ENCODE measurements at regions not wholly inside any gene's neighbourhood (a gene's known extent, or its start where the extent isn't known, plus 50 kb on each side); places are given as distances from the start of the nearest gene placed in this dataset.

DNA sequence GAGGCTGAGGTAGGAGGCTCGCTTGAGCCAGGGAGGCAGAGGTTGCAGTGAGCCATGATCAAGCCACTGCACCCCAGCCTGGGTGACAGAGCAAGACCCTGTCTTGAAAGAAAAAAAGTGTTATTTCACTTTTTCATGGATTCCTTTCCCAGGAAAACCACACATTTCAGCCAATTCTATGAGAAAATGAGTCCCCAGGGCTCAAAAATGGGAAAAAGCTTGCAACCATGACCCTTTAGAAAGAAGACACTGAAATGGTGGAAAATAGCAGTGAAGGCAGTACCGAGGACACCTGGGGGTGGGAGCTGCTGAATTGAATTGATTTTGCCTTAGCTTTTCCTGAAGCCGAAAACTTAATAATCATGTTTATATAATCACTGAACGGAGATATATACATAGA lies 284.2 kb upstream of the HDAC4 start:
- H3K4me3 Mint-ChIP-seq: no peak overlapping the region
- no peaks in the 10 kb centered on the region for H3K36me3 Mint-ChIP-seq (ENCODE audit: low read depth)

DNA sequence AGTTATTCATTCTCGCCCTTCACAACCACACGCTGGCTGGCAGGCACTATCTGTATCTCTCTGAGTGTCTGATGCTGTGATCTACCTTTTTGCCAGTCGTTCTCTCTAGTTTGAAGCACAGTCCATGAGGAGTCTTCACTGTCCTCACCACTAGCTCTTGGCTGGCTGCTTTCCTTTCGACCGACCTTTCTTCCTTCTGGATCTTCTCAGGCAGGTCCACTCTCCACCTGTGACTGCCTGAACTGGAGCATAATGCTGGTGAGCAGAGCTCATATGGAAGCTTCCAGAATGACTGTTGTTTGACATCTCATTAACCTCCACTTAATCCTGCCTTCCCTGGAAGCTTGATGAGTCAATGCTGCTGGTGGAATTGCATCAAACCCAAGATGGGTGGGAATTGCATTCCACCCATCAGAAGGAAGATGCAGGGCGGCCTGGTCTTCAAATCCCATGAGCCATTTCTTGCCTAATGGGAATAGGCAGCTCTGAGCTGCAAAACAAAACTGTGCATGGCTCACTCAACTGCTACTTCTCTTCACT lies 283.5 kb upstream of the HDAC4 start:
- H3K4me1 Mint-ChIP-seq (ENCODE audit: low read depth): no peaks in the 10 kb centered on the region
- H3K27ac Mint-ChIP-seq: no peak overlapping the region
- H3K9me3 Mint-ChIP-seq: no peaks in the 10 kb centered on the region
- H3K36me3 Mint-ChIP-seq (ENCODE audit: low read depth): no peaks in the 10 kb centered on the region
- H3K4me3 Mint-ChIP-seq: no peak overlapping the region
- H3K27me3 Mint-ChIP-seq: peaks cover 48% of the 10 kb centered on the region
- intact Hi-C loops (cut with micrococcal nuclease): no loop called here

More for the DNA sequence above, 284.2 kb upstream of the HDAC4 start:
- H3K9me3 Mint-ChIP-seq: no peaks in the 10 kb centered on the region
- intact Hi-C loops (cut with micrococcal nuclease): no loop called here
- H3K4me1 Mint-ChIP-seq (ENCODE audit: low read depth): no peaks in the 10 kb centered on the region
- no peak overlapping the region for H3K27ac Mint-ChIP-seq
- peaks cover 48% of the 10 kb centered on the region for H3K27me3 Mint-ChIP-seq

DNA sequence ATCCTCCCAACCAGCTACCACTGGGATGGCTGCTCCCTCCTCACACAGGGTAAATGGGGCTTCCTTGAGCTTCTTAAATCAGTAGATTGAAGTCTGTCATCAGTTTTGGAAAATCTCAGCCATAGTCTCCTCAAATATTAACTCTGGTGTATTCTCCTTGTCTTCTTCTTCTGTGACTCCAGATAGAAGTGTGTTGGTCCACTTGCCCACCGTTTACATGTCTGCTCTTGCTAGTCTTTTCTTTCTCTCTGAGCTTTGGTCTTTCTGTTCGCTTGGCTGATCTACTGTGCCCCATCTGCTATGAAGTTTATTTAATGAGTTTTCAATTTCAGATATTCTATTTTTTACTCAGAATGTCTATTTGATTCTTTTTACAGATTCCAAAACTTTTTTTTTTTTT lies 281.7 kb upstream of the HDAC4 start:
- Mint-ChIP-seq H3K4me1 (ENCODE audit: low read depth) (no peaks in the 10 kb centered on the region), H3K27me3 (peaks cover 48% of the 10 kb centered on the region), H3K4me3 (no peak overlapping the region), H3K36me3 (ENCODE audit: low read depth) (no peaks in the 10 kb centered on the region), H3K27ac (no peak overlapping the region), H3K9me3 (no peaks in the 10 kb centered on the region)
- intact Hi-C loops (cut with micrococcal nuclease): no loop called here

DNA sequence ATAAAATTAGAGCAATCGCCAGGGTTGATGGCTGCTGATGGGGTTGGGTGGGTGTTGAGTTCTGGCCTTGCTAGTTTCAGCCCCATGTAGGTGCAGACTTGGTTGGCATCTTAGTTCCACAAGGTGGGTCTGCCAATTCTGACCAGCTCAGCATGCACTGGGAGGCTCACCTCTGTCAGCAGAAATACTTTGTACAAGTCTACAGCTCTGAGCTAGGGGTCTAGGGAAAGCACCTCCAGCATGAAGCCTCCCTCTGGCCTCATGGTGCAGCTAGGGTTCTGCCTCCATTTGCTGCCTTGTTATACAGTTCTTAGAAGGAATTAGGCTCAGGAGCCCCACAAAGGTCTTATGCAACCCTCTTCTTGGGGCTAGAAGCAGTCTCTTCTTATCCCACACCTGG lies 278.9 kb upstream of the HDAC4 start:
- Mint-ChIP-seq H3K27me3 (peaks cover 40% of the 10 kb centered on the region), H3K27ac (no peak overlapping the region), H3K4me1 (ENCODE audit: low read depth) (peaks cover 5% of the 10 kb centered on the region), H3K9me3 (no peaks in the 10 kb centered on the region), H3K36me3 (ENCODE audit: low read depth) (no peaks in the 10 kb centered on the region), H3K4me3 (no peak overlapping the region)
- intact Hi-C loops (cut with micrococcal nuclease): no loop called here

DNA sequence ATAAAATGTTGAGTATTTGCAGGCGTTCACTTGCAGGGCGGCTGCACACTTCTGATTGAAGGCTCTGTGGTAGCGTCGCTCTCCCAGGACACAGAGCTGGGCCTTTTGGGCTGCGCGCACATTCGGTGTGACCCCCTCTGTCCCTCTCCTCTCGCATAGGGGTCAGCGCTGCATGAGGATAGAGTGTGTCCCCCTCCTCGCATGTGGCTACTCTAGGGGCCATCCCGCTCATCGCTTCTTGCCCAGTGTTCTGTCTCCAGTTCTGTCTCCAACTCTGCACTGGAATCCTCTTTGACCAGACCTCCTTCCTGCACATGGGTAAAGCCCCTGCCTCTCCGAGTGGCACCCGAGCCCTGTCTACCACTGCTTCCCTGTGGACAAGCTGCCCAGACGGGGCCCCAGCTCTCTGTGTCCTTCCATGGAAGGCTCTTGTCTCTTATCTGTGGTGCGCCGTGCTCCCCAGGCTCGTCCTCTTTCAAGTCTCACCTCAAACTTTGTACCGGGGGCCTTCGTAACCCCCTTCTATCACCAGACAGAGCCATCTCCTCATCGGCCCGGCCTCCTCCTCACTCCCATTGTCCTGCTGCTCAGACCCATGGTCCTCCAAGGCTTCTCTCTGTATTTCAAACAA lies 278.0 kb upstream of the HDAC4 start:
- Mint-ChIP-seq H3K4me3 (no peak overlapping the region), H3K27ac (no peak overlapping the region), H3K27me3 (peaks cover 31% of the 10 kb centered on the region), H3K36me3 (ENCODE audit: low read depth) (no peaks in the 10 kb centered on the region), H3K4me1 (ENCODE audit: low read depth) (peaks cover 5% of the 10 kb centered on the region), H3K9me3 (no peaks in the 10 kb centered on the region)
- intact Hi-C loops (cut with micrococcal nuclease): no loop called here

DNA sequence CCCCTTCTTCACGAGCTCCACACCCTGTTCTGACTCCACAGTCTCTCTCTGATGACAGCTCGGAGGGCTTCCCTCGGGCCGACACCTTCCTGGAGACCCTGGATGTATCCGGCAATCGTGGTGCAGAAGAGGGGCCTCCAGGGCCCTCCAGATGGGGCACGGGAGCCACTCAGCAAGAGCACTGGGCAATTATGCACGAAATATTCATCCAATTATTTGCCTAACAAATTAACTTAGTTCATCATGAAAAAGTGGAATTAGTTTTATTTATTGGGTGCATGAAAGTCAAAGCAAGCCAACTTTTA lies 277.3 kb upstream of the HDAC4 start:
- Mint-ChIP-seq H3K9me3 (no peaks in the 10 kb centered on the region), H3K4me1 (ENCODE audit: low read depth) (peaks cover 5% of the 10 kb centered on the region), H3K27me3 (peaks cover 28% of the 10 kb centered on the region), H3K4me3 (no peak overlapping the region), H3K27ac (no peak overlapping the region), H3K36me3 (ENCODE audit: low read depth) (no peaks in the 10 kb centered on the region)
- intact Hi-C loops (cut with micrococcal nuclease): no loop called here

DNA sequence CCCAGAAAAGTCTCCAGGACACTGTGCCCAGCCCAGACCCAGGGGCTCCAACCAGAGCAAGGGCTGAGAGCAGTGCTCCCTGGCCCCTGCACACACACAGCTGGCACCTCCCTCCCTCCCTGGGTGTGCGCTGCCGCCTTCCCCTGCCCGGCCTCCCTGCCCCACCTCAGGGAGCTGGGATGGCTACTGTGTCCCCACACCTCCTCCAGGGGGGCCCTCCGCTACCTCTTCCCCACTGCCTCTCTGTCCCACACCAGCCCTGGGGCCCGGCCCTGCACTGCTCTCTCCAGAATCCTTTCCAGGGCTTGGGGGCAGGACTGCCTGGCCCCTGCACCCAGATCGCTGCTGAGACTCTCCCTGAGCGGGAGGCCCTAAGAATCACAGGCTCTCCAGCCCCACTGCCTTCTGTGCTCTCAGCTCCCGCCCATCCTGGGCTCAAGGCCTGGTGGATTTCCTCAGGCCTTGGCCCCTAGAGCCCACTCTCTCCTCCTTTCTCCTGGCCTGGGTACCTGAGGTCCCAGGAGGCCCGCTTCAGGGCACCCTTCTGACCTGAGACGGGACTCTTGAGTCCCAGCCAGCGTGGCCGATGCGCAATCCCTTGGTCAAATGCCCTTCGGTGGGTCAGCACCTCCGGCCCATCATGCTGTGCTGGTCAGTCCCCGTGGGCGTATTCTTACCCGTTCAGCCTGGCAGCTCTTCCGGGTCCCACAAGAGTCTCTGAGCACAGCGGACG lies 276.8 kb upstream of the HDAC4 start:
- H3K4me3 Mint-ChIP-seq: no peak overlapping the region
- intact Hi-C loops (cut with micrococcal nuclease): no loop called here
- peaks cover 5% of the 10 kb centered on the region for H3K4me1 Mint-ChIP-seq (ENCODE audit: low read depth)
- H3K9me3 Mint-ChIP-seq: no peaks in the 10 kb centered on the region
- H3K36me3 Mint-ChIP-seq (ENCODE audit: low read depth): no peaks in the 10 kb centered on the region
- H3K27me3 Mint-ChIP-seq: peaks cover 23% of the 10 kb centered on the region
- no peak overlapping the region for H3K27ac Mint-ChIP-seq

DNA sequence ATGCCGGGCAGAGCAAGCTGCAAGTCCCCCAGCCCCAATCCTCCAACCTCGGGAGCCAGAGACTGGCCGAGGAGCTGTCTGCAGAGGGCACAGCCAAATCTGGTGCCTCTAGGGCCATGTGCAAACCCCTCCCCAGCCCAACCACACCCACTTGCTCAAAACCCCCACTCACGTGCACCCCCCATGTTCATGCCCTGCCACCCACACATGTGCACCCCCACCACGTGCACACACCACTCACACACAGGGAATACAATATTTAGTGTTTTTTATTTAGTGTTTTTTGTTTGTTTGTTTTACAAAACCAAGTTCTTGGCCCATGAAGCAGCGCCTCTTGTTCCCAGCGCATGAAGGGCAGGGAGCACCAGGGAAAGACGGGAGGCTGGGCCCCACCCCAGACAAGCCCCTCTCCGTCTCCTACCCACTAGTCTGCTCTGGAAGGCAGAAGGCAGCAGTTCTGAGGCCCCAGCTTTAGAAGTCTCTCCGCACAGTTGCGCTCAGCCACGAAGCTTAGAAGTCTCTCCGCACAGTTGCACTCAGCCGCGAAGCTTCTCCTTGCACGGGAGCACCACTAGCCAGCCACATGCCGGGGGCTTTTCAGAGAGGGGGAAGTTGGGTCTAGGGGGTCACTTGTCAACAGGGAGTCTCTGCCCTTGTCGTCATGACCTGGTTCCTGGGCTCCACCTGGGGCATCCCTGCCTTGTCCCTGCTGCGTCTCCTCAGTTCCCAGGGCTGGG lies 276.1 kb upstream of the HDAC4 start:
- no peak overlapping the region for H3K4me3 Mint-ChIP-seq
- peaks cover 17% of the 10 kb centered on the region for H3K27me3 Mint-ChIP-seq
- H3K27ac Mint-ChIP-seq: no peak overlapping the region
- H3K4me1 Mint-ChIP-seq (ENCODE audit: low read depth): peaks cover 5% of the 10 kb centered on the region
- H3K9me3 Mint-ChIP-seq: no peaks in the 10 kb centered on the region
- no peaks in the 10 kb centered on the region for H3K36me3 Mint-ChIP-seq (ENCODE audit: low read depth)
- intact Hi-C loops (cut with micrococcal nuclease): no loop called here

DNA sequence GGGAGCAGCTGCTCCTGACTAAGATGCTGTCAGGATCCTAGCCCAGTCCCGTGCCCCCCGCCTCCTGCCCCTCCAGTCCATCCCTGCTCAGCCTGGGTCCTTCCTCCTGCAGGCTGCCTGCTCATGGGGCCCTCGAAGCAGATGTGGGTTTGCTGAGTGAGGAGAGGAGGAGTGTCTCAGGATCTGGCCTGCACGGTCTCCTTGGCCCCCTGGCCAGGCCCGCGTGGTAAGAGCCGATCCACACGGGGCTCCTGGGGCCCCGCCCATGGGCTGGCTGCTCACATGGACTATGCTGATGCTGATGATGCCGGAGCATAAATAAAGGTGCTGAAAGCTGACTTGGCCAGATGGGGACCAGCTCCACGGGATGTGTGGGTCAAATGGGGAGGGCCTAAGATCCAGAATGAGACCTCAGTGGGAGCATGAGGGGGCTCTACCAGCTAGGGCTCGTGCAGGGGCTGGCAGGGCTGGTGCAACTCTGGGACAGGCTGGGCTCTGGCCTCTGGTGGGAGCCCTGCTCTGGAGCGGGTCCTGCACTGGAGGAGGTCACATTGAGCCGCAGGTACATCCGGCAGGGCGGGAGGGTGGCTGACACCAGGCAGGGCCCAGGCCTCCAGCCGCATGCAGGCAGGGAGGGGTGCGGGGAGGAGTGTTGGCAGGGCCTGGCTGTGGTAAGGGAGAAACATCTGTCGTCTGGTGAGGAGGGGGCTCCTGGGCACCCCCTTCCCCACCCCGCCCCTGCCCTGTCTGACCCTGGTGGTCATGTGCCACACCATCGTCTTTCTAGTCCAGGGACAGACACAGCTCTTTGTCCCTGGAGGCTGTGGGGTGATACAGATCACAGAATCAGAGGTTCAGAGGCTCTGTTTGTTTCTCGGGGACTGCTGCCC lies 275.3 kb upstream of the HDAC4 start:
- H3K27ac Mint-ChIP-seq: no peak overlapping the region
- peaks cover 14% of the 10 kb centered on the region for H3K27me3 Mint-ChIP-seq
- no peaks in the 10 kb centered on the region for H3K9me3 Mint-ChIP-seq
- no peak overlapping the region for H3K4me3 Mint-ChIP-seq
- H3K4me1 Mint-ChIP-seq (ENCODE audit: low read depth): peaks cover 5% of the 10 kb centered on the region
- H3K36me3 Mint-ChIP-seq (ENCODE audit: low read depth): no peaks in the 10 kb centered on the region
- intact Hi-C loops (cut with micrococcal nuclease): no loop called here

DNA sequence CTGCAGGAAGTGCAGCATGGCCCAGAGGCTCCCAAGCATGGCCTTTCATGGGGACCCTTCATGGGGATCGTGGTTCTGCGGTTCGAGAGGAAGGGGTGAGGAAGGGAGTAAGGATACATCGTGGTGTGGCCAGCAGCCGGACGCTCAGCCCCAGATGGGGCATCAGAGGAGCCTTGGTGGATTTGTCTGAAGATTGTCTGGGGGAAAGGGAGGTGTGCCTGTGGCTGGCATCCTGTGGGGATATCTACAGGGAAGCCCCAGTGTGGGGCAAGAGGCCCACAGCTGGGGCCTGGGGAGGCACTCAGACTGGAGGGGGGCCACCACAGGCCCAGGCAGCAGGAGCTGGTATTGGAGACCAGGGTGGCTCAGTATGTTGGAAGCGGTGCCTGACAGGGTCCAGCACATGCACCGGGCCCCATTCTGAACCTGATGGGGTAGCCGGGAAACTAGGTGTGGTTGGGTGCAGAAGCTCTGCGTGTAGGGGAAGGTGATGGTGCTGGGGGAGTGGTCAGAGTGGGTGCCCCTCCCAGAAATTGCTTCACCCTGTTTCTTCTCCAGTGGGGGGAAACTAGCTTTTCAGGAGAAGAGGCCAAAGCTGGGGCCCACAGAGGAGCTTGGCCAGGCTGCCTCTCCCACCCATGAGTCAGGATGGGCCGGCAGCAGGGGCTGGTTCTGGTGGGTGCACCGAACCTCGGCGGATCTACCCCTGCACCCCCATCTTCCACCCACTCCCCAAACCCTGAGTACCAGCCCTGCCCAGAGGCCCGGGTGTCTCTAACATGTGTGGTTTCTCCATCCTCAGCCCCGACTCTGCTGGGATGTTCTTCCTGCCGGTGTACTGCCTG lies 274.4 kb upstream of the HDAC4 start:
- H3K9me3 Mint-ChIP-seq: no peaks in the 10 kb centered on the region
- intact Hi-C loops (cut with micrococcal nuclease): no loop called here
- no peak overlapping the region for H3K4me3 Mint-ChIP-seq
- peaks cover 11% of the 10 kb centered on the region for H3K27me3 Mint-ChIP-seq
- H3K4me1 Mint-ChIP-seq (ENCODE audit: low read depth): peaks cover 5% of the 10 kb centered on the region
- no peaks in the 10 kb centered on the region for H3K36me3 Mint-ChIP-seq (ENCODE audit: low read depth)
- H3K27ac Mint-ChIP-seq: no peak overlapping the region

DNA sequence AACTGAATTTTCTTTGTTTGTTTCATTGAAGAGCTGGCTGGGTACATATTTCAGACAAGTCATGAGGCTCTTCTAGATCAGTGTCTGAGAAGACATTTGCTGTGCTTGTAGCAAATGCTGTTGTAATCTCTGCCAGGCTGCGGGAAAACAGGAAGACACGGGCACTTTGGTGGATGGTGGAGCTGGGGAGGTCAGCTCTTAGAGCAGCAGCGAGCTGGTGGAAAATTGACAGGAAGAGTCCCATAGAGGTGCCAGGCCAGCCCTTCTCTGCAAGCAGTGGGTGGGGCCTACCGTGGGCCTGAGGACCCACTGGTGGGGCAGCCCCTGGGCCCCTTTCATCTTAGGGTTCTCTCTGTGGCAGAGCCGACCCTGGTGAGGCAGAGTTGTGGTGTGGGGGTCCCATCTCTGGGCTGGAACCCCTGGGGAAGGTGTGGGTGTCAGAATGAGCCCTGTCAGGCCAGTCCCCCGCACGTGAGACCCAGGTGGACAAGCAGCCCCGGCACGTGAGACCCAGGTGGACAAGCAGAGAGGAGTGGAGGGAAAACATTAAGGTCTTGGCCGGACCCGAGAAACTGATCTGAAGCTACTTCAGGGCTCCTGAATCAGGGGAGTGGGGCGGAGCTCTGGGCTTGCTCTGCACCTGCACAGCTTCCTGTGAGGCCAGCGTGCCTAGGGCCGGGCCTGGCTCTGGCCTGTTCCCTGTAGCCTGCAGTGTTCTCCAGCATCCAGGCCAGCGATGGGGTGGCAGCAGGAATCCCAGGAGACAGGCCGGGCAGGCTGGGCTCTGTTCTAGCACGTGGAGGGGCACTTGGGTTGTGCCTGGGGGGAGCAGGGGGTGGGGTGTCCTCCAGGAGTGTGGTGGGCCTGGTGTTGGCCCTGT lies 273.5 kb upstream of the HDAC4 start:
- peaks cover 14% of the 10 kb centered on the region for H3K27me3 Mint-ChIP-seq
- intact Hi-C loops (cut with micrococcal nuclease): no loop called here
- H3K27ac Mint-ChIP-seq: no peak overlapping the region
- no peak overlapping the region for H3K4me3 Mint-ChIP-seq
- H3K36me3 Mint-ChIP-seq (ENCODE audit: low read depth): no peaks in the 10 kb centered on the region
- H3K9me3 Mint-ChIP-seq: no peaks in the 10 kb centered on the region
- H3K4me1 Mint-ChIP-seq (ENCODE audit: low read depth): peaks cover 5% of the 10 kb centered on the region

DNA sequence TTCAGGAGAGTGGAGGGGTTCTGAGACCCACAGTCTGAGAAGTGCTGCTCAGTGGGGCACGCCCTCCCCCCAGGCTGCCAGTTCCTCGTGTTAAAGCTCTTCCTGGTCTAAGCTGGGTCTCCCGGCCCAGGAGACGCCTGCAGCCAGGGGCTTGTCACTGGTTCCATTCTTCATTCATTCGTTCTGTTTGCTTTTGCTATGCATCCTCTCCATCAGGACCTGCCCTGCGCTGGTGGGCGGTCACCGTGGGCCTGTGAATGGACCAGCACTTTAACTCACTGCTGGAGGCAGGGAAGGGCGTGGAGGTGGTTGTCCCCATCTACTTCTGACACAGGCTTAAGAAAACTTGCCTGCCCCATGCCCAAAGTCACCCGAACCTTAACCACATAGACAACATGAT lies 272.8 kb upstream of the HDAC4 start:
- Mint-ChIP-seq H3K27me3 (peaks cover 9% of the 10 kb centered on the region), H3K27ac (no peak overlapping the region), H3K4me3 (no peak overlapping the region), H3K9me3 (no peaks in the 10 kb centered on the region), H3K36me3 (ENCODE audit: low read depth) (no peaks in the 10 kb centered on the region), H3K4me1 (ENCODE audit: low read depth) (peaks cover 5% of the 10 kb centered on the region)
- intact Hi-C loops (cut with micrococcal nuclease): no loop called here

All from dendritic cell treated with granulocyte-macrophage colony-stimulating factor and Interleukin-4, amounts not matched to agents 40 ng/mL and 50 ng/mL, for 4 days (primary cell).